Cardiac muscle cell (in vitro differentiated cells and primary cell): ENCODE measurements at regions not wholly inside any gene's neighbourhood (a gene's known extent, or its start where the extent isn't known, plus 50 kb on each side); places are given as distances from the start of the nearest gene placed in this dataset.

ENCODE experiments used
- DNase-seq, 2 donors: peaks; one replicate each; pipeline versions ENCODE4 v3.0.0 to v3.0.0-alpha.2; 2010 to 2017; ENCODE audit warnings: low read depth in 1 of 2, low spot score in 1 of 2
- H3K27ac ChIP-seq: fragments of 200-600 bp; sonication (generic); 2 replicates; pipeline ENCODE4 v1.5.1; 2016
- H3K27me3 ChIP-seq: fragments of 200-600 bp; sonication (generic); 2 replicates; pipeline ENCODE4 v1.6.0; 2016; ENCODE audit warnings: control low read depth
- H3K36me3 ChIP-seq: fragments of 200-600 bp; sonication (generic); 2 replicates; pipeline ENCODE4 v1.5.1; 2016; ENCODE audit warnings: control low read depth
- H3K4me1 ChIP-seq: fragments of 200-600 bp; sonication (generic); 2 replicates; pipeline ENCODE4 v1.8.1; 2017; ENCODE audit warnings: low read depth, mild to moderate bottlenecking, mixed run types
- H3K4me3 ChIP-seq: fragments of 200-600 bp; sonication (generic); 2 replicates; pipeline ENCODE4 v1.5.1; 2016; ENCODE audit warnings: mild to moderate bottlenecking
- H3K9me3 ChIP-seq: fragments of 200-600 bp; sonication (generic); 2 replicates; pipeline ENCODE4 v1.5.1; 2017; ENCODE audit warnings: low read depth, mild to moderate bottlenecking, control low read depth
- CTCF ChIP-seq: IDR thresholded peaks from 2 replicates; pipeline ENCODE4 v1.5.1; 2012; ENCODE audit warnings: low read depth, mild to moderate bottlenecking, low read length

DNA sequence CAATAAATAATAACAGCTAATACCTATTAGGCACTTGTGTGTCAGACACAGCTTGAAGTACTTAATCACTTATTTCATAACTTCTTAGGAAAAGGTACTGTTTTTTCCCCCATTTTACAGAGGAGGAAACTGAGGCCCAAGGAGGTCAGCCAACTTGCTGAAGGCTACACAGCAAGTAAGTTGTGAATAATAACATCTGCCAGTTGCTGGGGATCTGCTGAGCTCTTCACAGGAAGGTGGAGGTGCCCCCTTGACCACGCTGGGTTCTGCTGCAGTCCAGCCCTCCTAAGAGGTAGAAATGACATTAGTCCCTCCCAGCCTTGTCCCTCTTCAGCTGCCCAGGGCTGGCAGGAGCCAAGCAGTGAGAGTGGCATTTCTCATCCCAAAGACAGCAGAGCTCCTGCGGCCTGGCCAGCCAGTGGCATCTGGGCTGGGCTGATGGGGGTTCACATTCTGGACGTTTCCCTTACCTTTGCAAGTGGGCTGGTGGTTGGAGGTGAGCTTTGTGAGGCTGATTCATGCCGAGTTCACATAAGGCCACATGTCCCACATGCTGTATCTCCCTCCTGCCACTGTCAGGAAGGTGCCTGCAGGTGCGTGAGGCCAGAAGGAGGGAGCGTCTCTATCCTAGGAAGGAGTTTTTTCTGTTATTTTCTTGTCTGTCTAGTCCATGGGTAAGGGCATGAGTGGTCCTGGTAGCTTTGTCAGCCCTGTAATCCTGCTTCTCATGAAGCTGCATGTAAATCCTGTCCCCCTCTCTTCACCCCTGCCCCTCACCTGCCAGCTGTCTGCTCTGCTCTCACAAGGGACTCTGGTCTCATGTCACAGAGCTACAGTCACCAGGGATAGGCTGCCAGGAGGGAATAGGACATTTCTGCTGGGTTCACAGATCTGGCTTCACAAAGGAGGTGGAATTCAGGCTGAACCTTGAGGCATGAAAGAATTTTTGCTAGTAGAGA, 171.7 kb downstream of the MACROH2A1 start:
- H3K27ac ChIP-seq, result no peak overlapping the region
- H3K36me3 ChIP-seq, result no peaks in the 10 kb centered on the region
- no peak for DNase-seq
- H3K27me3 ChIP-seq, result peaks cover 62% of the 10 kb centered on the region
- no peaks in the 10 kb centered on the region for H3K9me3 ChIP-seq
- TF ChIP-seq CTCF, result no peak
- H3K4me1 ChIP-seq, result peaks cover 4% of the 10 kb centered on the region
- H3K4me3 ChIP-seq, result no peak overlapping the region

GRCh38 chr5:135225856-135226560, 173.0 kb downstream of the MACROH2A1 start:
- no peak overlapping the region for H3K27ac ChIP-seq
- no peaks in the 10 kb centered on the region for H3K36me3 ChIP-seq
- no peak for TF ChIP-seq CTCF
- peak in 1 of 2 donors; percentile 34 for DNase-seq
- peaks cover 4% of the 10 kb centered on the region for H3K4me1 ChIP-seq
- H3K4me3 ChIP-seq, result no peak overlapping the region
- no peaks in the 10 kb centered on the region for H3K9me3 ChIP-seq
- H3K27me3 ChIP-seq, result peaks cover 70% of the 10 kb centered on the region

DNA sequence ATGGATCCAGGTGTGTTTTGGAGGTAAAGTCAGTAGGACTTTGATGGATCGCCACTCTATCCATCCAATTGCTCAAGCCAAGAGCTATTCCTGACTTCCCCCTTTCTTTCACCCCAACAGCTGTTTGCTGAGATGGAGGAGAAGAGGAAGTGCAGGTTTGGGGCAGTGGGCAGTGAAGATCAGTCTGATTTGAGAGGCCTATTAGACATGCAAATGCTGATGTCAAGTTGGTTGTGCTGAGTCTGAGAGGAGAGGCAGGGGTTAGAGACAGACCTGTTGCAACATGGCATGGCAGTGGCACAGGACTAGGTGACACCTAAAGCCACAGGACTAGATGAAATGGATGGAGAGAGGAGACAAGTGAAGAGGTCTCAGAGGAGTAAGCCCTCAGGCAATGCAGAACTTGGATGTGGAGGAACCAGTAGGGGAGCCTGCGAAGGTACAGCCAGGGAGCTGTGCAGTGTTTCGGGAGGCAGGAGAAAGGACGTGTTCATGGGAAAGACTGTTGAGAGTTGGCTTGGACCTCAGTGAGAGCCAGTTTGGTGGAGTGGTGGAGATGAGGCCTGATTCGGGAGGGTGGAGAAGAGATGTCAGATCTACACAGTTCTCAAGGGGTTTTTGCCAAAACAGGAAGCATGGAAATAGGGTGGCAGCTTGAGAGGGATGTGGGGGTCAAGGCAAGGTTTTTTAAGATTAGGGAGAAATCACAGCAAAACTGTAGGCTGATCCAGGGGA, 175.0 kb downstream of the MACROH2A1 start:
- TF ChIP-seq CTCF, result no peak
- H3K36me3 ChIP-seq, result no peaks in the 10 kb centered on the region
- peaks cover 75% of the 10 kb centered on the region for H3K27me3 ChIP-seq
- no peak for DNase-seq
- no peak overlapping the region for H3K4me3 ChIP-seq
- H3K27ac ChIP-seq, result no peak overlapping the region
- H3K9me3 ChIP-seq, result no peaks in the 10 kb centered on the region
- peaks cover 4% of the 10 kb centered on the region for H3K4me1 ChIP-seq

- TF ChIP-seq CTCF, result no peak
- no peak for DNase-seq
- Histone ChIP-seq H3K9me3 (no peaks in the 10 kb centered on the region), H3K4me1 (peaks cover 4% of the 10 kb centered on the region), H3K36me3 (no peaks in the 10 kb centered on the region), H3K4me3 (no peak overlapping the region), H3K27ac (no peak overlapping the region), H3K27me3 (peaks cover 82% of the 10 kb centered on the region)
These were observed 175.6 kb downstream of the MACROH2A1 start for GRCh38 chr5:135223404-135223803.

- H3K4me3 ChIP-seq, result no peak overlapping the region
- H3K9me3 ChIP-seq, result no peaks in the 10 kb centered on the region
- no peaks in the 10 kb centered on the region for H3K36me3 ChIP-seq
- TF ChIP-seq CTCF, result no peak
- peaks cover 88% of the 10 kb centered on the region for H3K27me3 ChIP-seq
- no peak for DNase-seq
- H3K4me1 ChIP-seq, result peaks cover 4% of the 10 kb centered on the region
- H3K27ac ChIP-seq, result no peak overlapping the region
These were observed 176.3 kb downstream of the MACROH2A1 start for GRCh38 chr5:135222771-135223170.
